MM.1S (cell line): ENCODE measurements at regions not wholly inside any gene's neighbourhood (a gene's known extent, or its start where the extent isn't known, plus 50 kb on each side); places are given as distances from the start of the nearest gene placed in this dataset.

Experiments used
- EZH2 ChIP-seq: fragments of 300-600 bp; sonication (generic); optimal IDR thresholded peaks from 2 replicates; pipeline ENCODE3; 2017; ENCODE audit warnings: low read depth, mild to moderate bottlenecking, antibody characterized with exemption, low read length, mixed read lengths
- TF ChIP-seq, protein P1 (sequence below): fragments of 300-600 bp; sonication (generic); IDR thresholded peaks from 2 replicates; pipeline ENCODE4 v1.5.1; 2016; ENCODE audit warnings: antibody characterized with exemption, low read length, mixed read lengths

GRCh38 chr14:62006116-62006731, 244.0 kb downstream of the SNAPC1 start:
- TF ChIP-seq, protein P1, sequence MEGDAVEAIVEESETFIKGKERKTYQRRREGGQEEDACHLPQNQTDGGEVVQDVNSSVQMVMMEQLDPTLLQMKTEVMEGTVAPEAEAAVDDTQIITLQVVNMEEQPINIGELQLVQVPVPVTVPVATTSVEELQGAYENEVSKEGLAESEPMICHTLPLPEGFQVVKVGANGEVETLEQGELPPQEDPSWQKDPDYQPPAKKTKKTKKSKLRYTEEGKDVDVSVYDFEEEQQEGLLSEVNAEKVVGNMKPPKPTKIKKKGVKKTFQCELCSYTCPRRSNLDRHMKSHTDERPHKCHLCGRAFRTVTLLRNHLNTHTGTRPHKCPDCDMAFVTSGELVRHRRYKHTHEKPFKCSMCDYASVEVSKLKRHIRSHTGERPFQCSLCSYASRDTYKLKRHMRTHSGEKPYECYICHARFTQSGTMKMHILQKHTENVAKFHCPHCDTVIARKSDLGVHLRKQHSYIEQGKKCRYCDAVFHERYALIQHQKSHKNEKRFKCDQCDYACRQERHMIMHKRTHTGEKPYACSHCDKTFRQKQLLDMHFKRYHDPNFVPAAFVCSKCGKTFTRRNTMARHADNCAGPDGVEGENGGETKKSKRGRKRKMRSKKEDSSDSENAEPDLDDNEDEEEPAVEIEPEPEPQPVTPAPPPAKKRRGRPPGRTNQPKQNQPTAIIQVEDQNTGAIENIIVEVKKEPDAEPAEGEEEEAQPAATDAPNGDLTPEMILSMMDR = no peak
- TF ChIP-seq EZH2 = no peak
